PFSK-1 (cell line): ENCODE measurements at regions not wholly inside any gene's neighbourhood (a gene's known extent, or its start where the extent isn't known, plus 50 kb on each side); places are given as distances from the start of the nearest gene placed in this dataset.

Source experiments
- FOXP2 ChIP-seq: optimal IDR thresholded peaks from 2 replicates; pipeline ENCODE3; 2011; ENCODE audit warnings: borderline replicate concordance, control low read depth, inconsistent platforms; ENCODE audit not compliant: insufficient read depth; ENCODE audit errors: extremely low read length, extremely low read depth
- POLR2AphosphoS5 ChIP-seq: IDR thresholded peaks from 2 replicates; pipeline ENCODE4 v1.6.1; 2012; ENCODE audit warnings: low read depth, mild to moderate bottlenecking, control low read depth, low read length, moderate library complexity
- SIN3A ChIP-seq: IDR thresholded peaks from 2 replicates; pipeline ENCODE4 v1.6.1; 2012; ENCODE audit warnings: mild to moderate bottlenecking, low read length, moderate library complexity, borderline replicate concordance; ENCODE audit not compliant: insufficient read depth
- TAF1 ChIP-seq: IDR thresholded peaks from 2 replicates; pipeline ENCODE4 v1.6.1; 2012; ENCODE audit warnings: low read length, control low read depth, borderline replicate concordance; ENCODE audit not compliant: insufficient read depth
- TF ChIP-seq, protein P1 (sequence below), 2 experiments: IDR thresholded peaks; 2 replicates each; pipeline versions ENCODE4 v1.6.1 to v1.8.0; 2011 to 2012; ENCODE audit warnings: low read depth in 2 of 2, low read length in 2 of 2, control low read depth in 1 of 2, inconsistent platforms in 1 of 2, mild to moderate bottlenecking in 1 of 2, moderate library complexity in 1 of 2; ENCODE audit not compliant: insufficient read depth in 1 of 2

GRCh38 chr4:32454482-32454881, 1734.3 kb downstream of the PCDH7 start:
- TF ChIP-seq POLR2AphosphoS5 (no peak), SIN3A (no peak), TAF1 (no peak)
- TF ChIP-seq, protein P1, sequence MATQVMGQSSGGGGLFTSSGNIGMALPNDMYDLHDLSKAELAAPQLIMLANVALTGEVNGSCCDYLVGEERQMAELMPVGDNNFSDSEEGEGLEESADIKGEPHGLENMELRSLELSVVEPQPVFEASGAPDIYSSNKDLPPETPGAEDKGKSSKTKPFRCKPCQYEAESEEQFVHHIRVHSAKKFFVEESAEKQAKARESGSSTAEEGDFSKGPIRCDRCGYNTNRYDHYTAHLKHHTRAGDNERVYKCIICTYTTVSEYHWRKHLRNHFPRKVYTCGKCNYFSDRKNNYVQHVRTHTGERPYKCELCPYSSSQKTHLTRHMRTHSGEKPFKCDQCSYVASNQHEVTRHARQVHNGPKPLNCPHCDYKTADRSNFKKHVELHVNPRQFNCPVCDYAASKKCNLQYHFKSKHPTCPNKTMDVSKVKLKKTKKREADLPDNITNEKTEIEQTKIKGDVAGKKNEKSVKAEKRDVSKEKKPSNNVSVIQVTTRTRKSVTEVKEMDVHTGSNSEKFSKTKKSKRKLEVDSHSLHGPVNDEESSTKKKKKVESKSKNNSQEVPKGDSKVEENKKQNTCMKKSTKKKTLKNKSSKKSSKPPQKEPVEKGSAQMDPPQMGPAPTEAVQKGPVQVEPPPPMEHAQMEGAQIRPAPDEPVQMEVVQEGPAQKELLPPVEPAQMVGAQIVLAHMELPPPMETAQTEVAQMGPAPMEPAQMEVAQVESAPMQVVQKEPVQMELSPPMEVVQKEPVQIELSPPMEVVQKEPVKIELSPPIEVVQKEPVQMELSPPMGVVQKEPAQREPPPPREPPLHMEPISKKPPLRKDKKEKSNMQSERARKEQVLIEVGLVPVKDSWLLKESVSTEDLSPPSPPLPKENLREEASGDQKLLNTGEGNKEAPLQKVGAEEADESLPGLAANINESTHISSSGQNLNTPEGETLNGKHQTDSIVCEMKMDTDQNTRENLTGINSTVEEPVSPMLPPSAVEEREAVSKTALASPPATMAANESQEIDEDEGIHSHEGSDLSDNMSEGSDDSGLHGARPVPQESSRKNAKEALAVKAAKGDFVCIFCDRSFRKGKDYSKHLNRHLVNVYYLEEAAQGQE (IDR thresholded peaks at IDR 0.05; ENCODE audit: insufficient read depth in 1 of 2, low read depth in 2 of 2, low read length in 2 of 2): no peak

DNA sequence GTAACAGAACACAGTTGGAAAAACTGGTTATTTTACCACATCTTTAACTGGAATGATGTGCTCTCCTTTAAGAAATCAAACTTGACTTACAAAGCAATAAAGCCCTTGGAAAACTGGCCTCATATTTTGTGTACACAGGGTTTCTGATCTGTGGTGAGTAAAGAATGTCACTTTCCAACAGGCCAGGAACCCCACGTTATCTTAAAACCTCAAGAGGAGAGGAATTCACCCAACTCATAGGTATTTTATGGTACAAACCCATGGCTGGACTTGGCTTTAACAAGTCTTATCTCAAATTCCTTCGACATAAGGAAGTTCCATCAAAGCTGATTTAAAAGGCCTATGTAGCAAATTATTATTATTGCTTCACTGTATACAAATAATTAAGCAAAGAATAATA, 1735.1 kb downstream of the PCDH7 start:
- TF ChIP-seq POLR2AphosphoS5 (no peak), TAF1 (no peak), FOXP2 (no peak), SIN3A (no peak)
- TF ChIP-seq, protein P1 (IDR thresholded peaks at IDR 0.05; ENCODE audit: insufficient read depth in 1 of 2, low read depth in 2 of 2, low read length in 2 of 2): no peak

GRCh38 chr4:32460972-32461371, 1740.8 kb downstream of the PCDH7 start:
- TF ChIP-seq, protein P1 (IDR thresholded peaks at IDR 0.05; ENCODE audit: insufficient read depth in 1 of 2, low read depth in 2 of 2, low read length in 2 of 2): no peak
- no peak for TF ChIP-seq POLR2AphosphoS5
- no peak for TF ChIP-seq SIN3A
- TF ChIP-seq FOXP2: no peak
- TF ChIP-seq TAF1: no peak

DNA sequence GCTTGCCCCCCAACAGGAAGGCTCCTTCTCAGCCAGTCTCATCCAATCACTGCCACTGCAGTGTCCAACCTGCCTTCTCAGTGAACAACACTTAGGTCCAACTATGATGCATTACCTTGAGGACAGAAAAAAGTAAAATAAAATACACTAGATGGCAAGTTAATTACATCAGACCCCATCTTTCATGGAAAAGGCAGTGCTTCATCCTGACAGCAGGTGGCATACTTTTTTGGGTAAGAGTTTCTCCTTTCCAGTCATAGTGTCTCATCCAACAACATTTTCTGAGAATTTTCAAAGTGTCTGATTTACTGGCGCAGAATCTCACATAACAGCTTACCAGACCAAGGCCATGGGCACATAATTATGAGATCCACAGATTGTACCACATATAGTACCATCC, 1742.8 kb downstream of the PCDH7 start:
- no peak for TF ChIP-seq FOXP2
- TF ChIP-seq POLR2AphosphoS5: no peak
- TF ChIP-seq TAF1: no peak
- no peak for TF ChIP-seq SIN3A

DNA sequence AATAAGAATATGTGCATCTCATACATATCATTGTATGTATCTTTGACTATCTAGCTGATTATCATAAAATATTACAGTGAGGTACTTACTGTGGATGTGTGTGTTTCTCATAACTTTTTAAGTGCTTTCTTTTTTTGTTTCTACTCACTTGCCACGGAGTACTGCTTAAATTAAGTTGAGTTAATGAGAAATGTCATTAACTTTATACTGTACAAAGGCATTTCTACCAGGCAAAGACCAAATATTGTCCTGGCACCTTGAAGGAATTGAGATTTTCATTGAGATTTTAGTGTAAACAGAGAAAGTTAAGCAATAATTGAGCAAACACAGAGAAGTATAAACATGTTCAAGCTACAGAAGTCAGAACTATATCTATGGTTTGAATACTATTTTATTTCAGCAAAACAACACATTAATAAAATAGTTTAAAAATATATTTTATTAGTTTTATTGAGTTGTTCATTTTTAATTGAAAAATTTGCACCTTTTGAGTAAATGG, 1750.0 kb downstream of the PCDH7 start:
- no peak for TF ChIP-seq FOXP2
- TF ChIP-seq SIN3A: no peak
- no peak for TF ChIP-seq POLR2AphosphoS5
- TF ChIP-seq TAF1: no peak
- TF ChIP-seq, protein P1 (IDR thresholded peaks at IDR 0.05; ENCODE audit: insufficient read depth in 1 of 2, low read depth in 2 of 2, low read length in 2 of 2): no peak
